H1 (cell line): ENCODE measurements at regions not wholly inside any gene's neighbourhood (a gene's known extent, or its start where the extent isn't known, plus 50 kb on each side); places are given as distances from the start of the nearest gene placed in this dataset.

Experiments
- CTCF ChIA-PET: fragments of 300-600 bp; sonication (Branson Sonifier 250); formaldehyde crosslinking; loops from one replicate; lab custom pipeline; 2021; ENCODE audit not compliant: partially characterized antibody; lab: Charles Lee
- POLR2A ChIA-PET: fragments of 300-600 bp; sonication (Branson Sonifier 250); formaldehyde crosslinking; loops from one replicate; lab custom pipeline; 2021; ENCODE audit warnings: inconsistent platforms; ENCODE audit not compliant: partially characterized antibody; lab: Charles Lee
- DNase-seq, 2 experiments: peaks; one replicate each; pipeline versions ENCODE4 v3.0.0 to v3.0.0-alpha.2; 2010 to 2022; ENCODE audit warnings: low spot score in 2 of 2, low read depth in 1 of 2, mixed read lengths in 1 of 2
- FAIRE-seq: peaks from 2 replicates; lab custom pipeline; 2011; peaks lifted over from hg19 to GRCh38; lab: Jason Lieb, UNC
- H2AFZ ChIP-seq: 2 replicates; pipeline ENCODE4 v1.8.1; 2012; ENCODE audit warnings: low read length, inconsistent platforms
- H2AK5ac ChIP-seq: 2 replicates; pipeline ENCODE4 v1.6.1; 2013; ENCODE audit warnings: low read depth, low read length
- H2BK120ac ChIP-seq: replicated peaks from 2 replicates; pipeline ENCODE3; 2013; ENCODE audit warnings: low read depth, low read length, inconsistent platforms
- H2BK12ac ChIP-seq: 2 replicates; pipeline ENCODE4 v1.6.1; 2013; ENCODE audit warnings: low read depth, low read length
- H2BK15ac ChIP-seq: 2 replicates; pipeline ENCODE4 v1.6.1; 2013; ENCODE audit warnings: low read length
- H2BK20ac ChIP-seq: 2 replicates; pipeline ENCODE4 v1.6.1; 2013; ENCODE audit warnings: low read length
- H2BK5ac ChIP-seq: 2 replicates; pipeline ENCODE4 v1.6.1; 2013; ENCODE audit warnings: low read depth, low read length
- H3K14ac ChIP-seq: 2 replicates; pipeline ENCODE4 v1.6.1; 2013; ENCODE audit warnings: inconsistent platforms; ENCODE audit not compliant: insufficient read length
- H3K18ac ChIP-seq: 2 replicates; pipeline ENCODE4 v1.6.1; 2013; ENCODE audit warnings: low read length; ENCODE audit errors: extremely low read depth
- H3K23ac ChIP-seq: 2 replicates; pipeline ENCODE4 v1.6.1; 2013; ENCODE audit warnings: inconsistent platforms; ENCODE audit not compliant: insufficient read length
- H3K23me2 ChIP-seq: 2 replicates; pipeline ENCODE4 v1.6.1; 2013; ENCODE audit warnings: low read depth, low read length
- H3K27ac ChIP-seq: 2 replicates; pipeline ENCODE4 v1.6.1; 2011; ENCODE audit warnings: low read depth, low read length, inconsistent platforms
- H3K27me3 ChIP-seq, 4 experiments: replicated peaks in 1 of 4; 1 replicate in 1 of 4; 2 replicates in 3 of 4; pipeline versions ENCODE4 v1.6.1 to v1.8.1; 2011 to 2013; ENCODE audit warnings: low read length in 3 of 4, mild to moderate bottlenecking in 3 of 4, inconsistent platforms in 2 of 4, mixed read lengths in 2 of 4, moderate library complexity in 1 of 4; ENCODE audit not compliant: control insufficient read depth in 3 of 4, insufficient read depth in 3 of 4; ENCODE audit errors: extremely low read depth in 1 of 4
- H3K36me3 ChIP-seq, 4 experiments: 2 replicates each; pipeline versions ENCODE4 v1.6.1 to v1.8.1; 2011 to 2013; ENCODE audit warnings: mild to moderate bottlenecking in 4 of 4, low read length in 3 of 4, moderate library complexity in 2 of 4, control low read depth in 1 of 4, inconsistent platforms in 1 of 4; ENCODE audit not compliant: insufficient read depth in 4 of 4, control insufficient read depth in 2 of 4
- H3K4ac ChIP-seq: replicated peaks from 2 replicates; pipeline ENCODE3; 2013; ENCODE audit warnings: low read length, low read depth, mixed read lengths, inconsistent platforms; ENCODE audit not compliant: insufficient read length
- H3K4me1 ChIP-seq, 4 experiments: replicated peaks in 1 of 4; 1 replicate in 1 of 4; 2 replicates in 3 of 4; pipeline versions ENCODE4 v1.6.1 to v1.8.1; 2011 to 2013; ENCODE audit warnings: low read length in 3 of 4, inconsistent platforms in 2 of 4, mixed read lengths in 1 of 4; ENCODE audit not compliant: insufficient read depth in 4 of 4, control insufficient read depth in 3 of 4
- H3K4me2 ChIP-seq, 2 experiments: 2 replicates each; pipeline versions ENCODE4 v1.6.1 to v1.8.1; 2011 to 2013; ENCODE audit warnings: low read depth in 2 of 2, low read length in 2 of 2, control low read depth in 1 of 2, inconsistent platforms in 1 of 2, mild to moderate bottlenecking in 1 of 2; ENCODE audit not compliant: insufficient read depth in 1 of 2
- H3K4me3 ChIP-seq, 4 experiments: fragments of 200-600, 300-600 bp in 1 of 4; sonication (generic), shearing (Covaris generic), sonication (Bioruptor Twin) in 1 of 4; 2 replicates each; pipeline versions ENCODE4 v1.5.1 to v1.8.1; 2011 to 2016; ENCODE audit warnings: low read length in 4 of 4, low read depth in 3 of 4, control low read depth in 2 of 4, inconsistent platforms in 2 of 4, mild to moderate bottlenecking in 2 of 4, mixed read lengths in 1 of 4, moderate library complexity in 1 of 4; ENCODE audit not compliant: insufficient read depth in 2 of 4; ENCODE audit errors: extremely low read depth in 1 of 4
- H3K56ac ChIP-seq: replicated peaks from 2 replicates; pipeline ENCODE3; 2013; ENCODE audit warnings: low read depth, mild to moderate bottlenecking, mixed read lengths, low read length, inconsistent platforms; ENCODE audit not compliant: insufficient read length
- H3K79me1 ChIP-seq: 2 replicates; pipeline ENCODE4 v1.6.1; 2013; ENCODE audit warnings: low read depth, low read length, control low read depth
- H3K79me2 ChIP-seq, 2 experiments: 2 replicates each; pipeline versions ENCODE4 v1.6.1 to v1.8.1; 2012 to 2013; ENCODE audit warnings: low read length in 2 of 2, mild to moderate bottlenecking in 2 of 2, inconsistent platforms in 1 of 2; ENCODE audit not compliant: insufficient read depth in 2 of 2, control insufficient read depth in 1 of 2
- H3K9ac ChIP-seq, 4 experiments: replicated peaks in 1 of 4; 1 replicate in 1 of 4; 2 replicates in 3 of 4; pipeline versions ENCODE4 v1.6.1 to v1.8.1; 2011 to 2013; ENCODE audit warnings: low read depth in 3 of 4, low read length in 3 of 4, control low read depth in 2 of 4, mild to moderate bottlenecking in 2 of 4, moderate library complexity in 2 of 4, inconsistent platforms in 1 of 4; ENCODE audit errors: extremely low read depth in 1 of 4
- H3K9me3 ChIP-seq, 2 experiments: 2 replicates each; pipeline versions ENCODE4 v1.6.1 to v1.8.1; 2012 to 2013; ENCODE audit warnings: mild to moderate bottlenecking in 2 of 2, moderate library complexity in 2 of 2, control low read depth in 1 of 2, inconsistent platforms in 1 of 2, low read depth in 1 of 2, low read length in 1 of 2, mixed read lengths in 1 of 2; ENCODE audit not compliant: insufficient read depth in 2 of 2
- H4K20me1 ChIP-seq, 2 experiments: replicated peaks in 1 of 2; 2 replicates each; pipeline versions ENCODE3 to v1.8.1; 2011 to 2013; ENCODE audit warnings: inconsistent platforms in 2 of 2, low read length in 2 of 2, mild to moderate bottlenecking in 1 of 2; ENCODE audit not compliant: insufficient read depth in 2 of 2, control insufficient read depth in 1 of 2
- H4K5ac ChIP-seq: 2 replicates; pipeline ENCODE4 v1.6.1; 2013; ENCODE audit warnings: low read length, low read depth, mixed read lengths, inconsistent platforms; ENCODE audit not compliant: insufficient read length
- H4K8ac ChIP-seq: 2 replicates; pipeline ENCODE4 v1.8.0; 2013; ENCODE audit warnings: mild to moderate bottlenecking, moderate library complexity, low read length, inconsistent platforms; ENCODE audit not compliant: insufficient read depth; ENCODE audit errors: extremely low read depth
- H4K91ac ChIP-seq: replicated peaks from 2 replicates; pipeline ENCODE3; 2013; ENCODE audit warnings: low read length, mixed read lengths, inconsistent platforms; ENCODE audit not compliant: insufficient read length
- EGR1 ChIP-seq: IDR thresholded peaks from 2 replicates; pipeline ENCODE4 v1.6.1; 2011; ENCODE audit warnings: low read depth, low read length, borderline replicate concordance
- KDM4A ChIP-seq: IDR thresholded peaks from one replicate; pipeline ENCODE4 v1.7.1; 2012; ENCODE audit warnings: low read depth, mild to moderate bottlenecking, moderate library complexity, low read length, inconsistent platforms; ENCODE audit not compliant: severe bottlenecking
- POLR2AphosphoS5 ChIP-seq: IDR thresholded peaks from 2 replicates; pipeline ENCODE4 v1.6.1; 2011; ENCODE audit warnings: low read depth, low read length
- TBP ChIP-seq: IDR thresholded peaks from 2 replicates; pipeline ENCODE4 v1.6.1; 2011; ENCODE audit warnings: low read depth, low read length, improper control_type of control experiment
- WGBS, 2 experiments: shearing (Covaris generic) in 1 of 2; methylation state at CpG; one replicate each; pipeline versions ENCODE4 v1.1.6 to v1.1.7; 2013 to 2015; ENCODE audit warnings: low lambda C conversion rate in 2 of 2, mixed read lengths in 2 of 2, inconsistent platforms in 1 of 2, low coverage in 1 of 2, missing lambda C conversion rate in 1 of 2; ENCODE audit not compliant: insufficient replicate concordance in 2 of 2, insufficient coverage in 1 of 2, insufficient read length in 1 of 2; ENCODE audit errors: extremely low coverage in 1 of 2, missing lambda C conversion rate in 1 of 2; 5-methylcytosine and 5-hydroxymethylcytosine counted together

- no peak overlapping the region for H4K5ac ChIP-seq
- no peaks in the 10 kb centered on the region for H3K79me1 ChIP-seq
- CTCF ChIA-PET = no interaction called here
- H3K4me1 ChIP-seq = no peaks in the 10 kb centered on the region
- no peak overlapping the region for H2AFZ ChIP-seq
- H3K23ac ChIP-seq = no peak overlapping the region
- H3K23me2 ChIP-seq = no peaks in the 10 kb centered on the region
- FAIRE-seq (no peak), DNase-seq (no peak)
- POLR2A ChIA-PET = no interaction called here
- H3K36me3 ChIP-seq = no peaks in the 10 kb centered on the region; a peak in 1 of 8 replicates
- H3K9me3 ChIP-seq = peaks cover 33 to 37% of the 10 kb centered on the region in 2 experiments
- TF ChIP-seq EGR1 (no peak), TBP (no peak), POLR2AphosphoS5 (no peak), KDM4A (no peak)
- no peaks in the 10 kb centered on the region for H3K27me3 ChIP-seq
- no peak overlapping the region for H3K4ac ChIP-seq
- 75% methylated on average over 2 of the region's 2 CpGs; no CpG with 5 or more reads in 1 of the 2 experiments for WGBS, 2 experiments
- H3K56ac ChIP-seq = no peak overlapping the region
- no peaks in the 10 kb centered on the region for H4K20me1 ChIP-seq
- no peak overlapping the region for H2BK20ac ChIP-seq
- no peak overlapping the region for H3K18ac ChIP-seq
- no peak overlapping the region for H3K9ac ChIP-seq
- no peak overlapping the region for H2BK12ac ChIP-seq
- no peak overlapping the region for H2AK5ac ChIP-seq
- H2BK5ac ChIP-seq = no peak overlapping the region
- no peak overlapping the region for H4K91ac ChIP-seq
- H3K79me2 ChIP-seq = no peaks in the 10 kb centered on the region
- no peak overlapping the region for H2BK15ac ChIP-seq
- H3K27ac ChIP-seq = no peak overlapping the region
- no peak overlapping the region for H3K4me2 ChIP-seq
- no peak overlapping the region for H2BK120ac ChIP-seq
- no peak overlapping the region for H3K14ac ChIP-seq
- no peak overlapping the region for H4K8ac ChIP-seq
- H3K4me3 ChIP-seq = no peak overlapping the region
Observed at GRCh38 chr6:49366539-49366938, 96.5 kb downstream of the MMUT start.
